H1 (cell line): ENCODE measurements at regions not wholly inside any gene's neighbourhood (a gene's known extent, or its start where the extent isn't known, plus 50 kb on each side); places are given as distances from the start of the nearest gene placed in this dataset.

Experiments used
- CTCF ChIA-PET: fragments of 300-600 bp; sonication (Branson Sonifier 250); formaldehyde crosslinking; loops from one replicate; lab custom pipeline; 2021; ENCODE audit not compliant: partially characterized antibody; lab: Charles Lee
- POLR2A ChIA-PET: fragments of 300-600 bp; sonication (Branson Sonifier 250); formaldehyde crosslinking; loops from one replicate; lab custom pipeline; 2021; ENCODE audit warnings: inconsistent platforms; ENCODE audit not compliant: partially characterized antibody; lab: Charles Lee
- DNase-seq, 2 experiments: peaks; one replicate each; pipeline versions ENCODE4 v3.0.0 to v3.0.0-alpha.2; 2010 to 2022; ENCODE audit warnings: low spot score in 2 of 2, low read depth in 1 of 2, mixed read lengths in 1 of 2
- FAIRE-seq: peaks from 2 replicates; lab custom pipeline; 2011; peaks lifted over from hg19 to GRCh38; lab: Jason Lieb, UNC
- H2AFZ ChIP-seq: 2 replicates; pipeline ENCODE4 v1.8.1; 2012; ENCODE audit warnings: low read length, inconsistent platforms
- H2AK5ac ChIP-seq: 2 replicates; pipeline ENCODE4 v1.6.1; 2013; ENCODE audit warnings: low read depth, low read length
- H2BK120ac ChIP-seq: replicated peaks from 2 replicates; pipeline ENCODE3; 2013; ENCODE audit warnings: low read depth, low read length, inconsistent platforms
- H2BK12ac ChIP-seq: 2 replicates; pipeline ENCODE4 v1.6.1; 2013; ENCODE audit warnings: low read depth, low read length
- H2BK15ac ChIP-seq: 2 replicates; pipeline ENCODE4 v1.6.1; 2013; ENCODE audit warnings: low read length
- H2BK20ac ChIP-seq: 2 replicates; pipeline ENCODE4 v1.6.1; 2013; ENCODE audit warnings: low read length
- H2BK5ac ChIP-seq: 2 replicates; pipeline ENCODE4 v1.6.1; 2013; ENCODE audit warnings: low read depth, low read length
- H3K14ac ChIP-seq: 2 replicates; pipeline ENCODE4 v1.6.1; 2013; ENCODE audit warnings: inconsistent platforms; ENCODE audit not compliant: insufficient read length
- H3K18ac ChIP-seq: 2 replicates; pipeline ENCODE4 v1.6.1; 2013; ENCODE audit warnings: low read length; ENCODE audit errors: extremely low read depth
- H3K23ac ChIP-seq: 2 replicates; pipeline ENCODE4 v1.6.1; 2013; ENCODE audit warnings: inconsistent platforms; ENCODE audit not compliant: insufficient read length
- H3K23me2 ChIP-seq: 2 replicates; pipeline ENCODE4 v1.6.1; 2013; ENCODE audit warnings: low read depth, low read length
- H3K27ac ChIP-seq: 2 replicates; pipeline ENCODE4 v1.6.1; 2011; ENCODE audit warnings: low read depth, low read length, inconsistent platforms
- H3K27me3 ChIP-seq, 4 experiments: replicated peaks in 1 of 4; 1 replicate in 1 of 4; 2 replicates in 3 of 4; pipeline versions ENCODE4 v1.6.1 to v1.8.1; 2011 to 2013; ENCODE audit warnings: low read length in 3 of 4, mild to moderate bottlenecking in 3 of 4, inconsistent platforms in 2 of 4, mixed read lengths in 2 of 4, moderate library complexity in 1 of 4; ENCODE audit not compliant: control insufficient read depth in 3 of 4, insufficient read depth in 3 of 4; ENCODE audit errors: extremely low read depth in 1 of 4
- H3K36me3 ChIP-seq, 4 experiments: 2 replicates each; pipeline versions ENCODE4 v1.6.1 to v1.8.1; 2011 to 2013; ENCODE audit warnings: mild to moderate bottlenecking in 4 of 4, low read length in 3 of 4, moderate library complexity in 2 of 4, control low read depth in 1 of 4, inconsistent platforms in 1 of 4; ENCODE audit not compliant: insufficient read depth in 4 of 4, control insufficient read depth in 2 of 4
- H3K4ac ChIP-seq: replicated peaks from 2 replicates; pipeline ENCODE3; 2013; ENCODE audit warnings: low read length, low read depth, mixed read lengths, inconsistent platforms; ENCODE audit not compliant: insufficient read length
- H3K4me1 ChIP-seq, 4 experiments: replicated peaks in 1 of 4; 1 replicate in 1 of 4; 2 replicates in 3 of 4; pipeline versions ENCODE4 v1.6.1 to v1.8.1; 2011 to 2013; ENCODE audit warnings: low read length in 3 of 4, inconsistent platforms in 2 of 4, mixed read lengths in 1 of 4; ENCODE audit not compliant: insufficient read depth in 4 of 4, control insufficient read depth in 3 of 4
- H3K4me2 ChIP-seq, 2 experiments: 2 replicates each; pipeline versions ENCODE4 v1.6.1 to v1.8.1; 2011 to 2013; ENCODE audit warnings: low read depth in 2 of 2, low read length in 2 of 2, control low read depth in 1 of 2, inconsistent platforms in 1 of 2, mild to moderate bottlenecking in 1 of 2; ENCODE audit not compliant: insufficient read depth in 1 of 2
- H3K4me3 ChIP-seq, 4 experiments: fragments of 200-600, 300-600 bp in 1 of 4; sonication (generic), shearing (Covaris generic), sonication (Bioruptor Twin) in 1 of 4; 2 replicates each; pipeline versions ENCODE4 v1.5.1 to v1.8.1; 2011 to 2016; ENCODE audit warnings: low read length in 4 of 4, low read depth in 3 of 4, control low read depth in 2 of 4, inconsistent platforms in 2 of 4, mild to moderate bottlenecking in 2 of 4, mixed read lengths in 1 of 4, moderate library complexity in 1 of 4; ENCODE audit not compliant: insufficient read depth in 2 of 4; ENCODE audit errors: extremely low read depth in 1 of 4
- H3K56ac ChIP-seq: replicated peaks from 2 replicates; pipeline ENCODE3; 2013; ENCODE audit warnings: low read depth, mild to moderate bottlenecking, mixed read lengths, low read length, inconsistent platforms; ENCODE audit not compliant: insufficient read length
- H3K79me1 ChIP-seq: 2 replicates; pipeline ENCODE4 v1.6.1; 2013; ENCODE audit warnings: low read depth, low read length, control low read depth
- H3K79me2 ChIP-seq, 2 experiments: 2 replicates each; pipeline versions ENCODE4 v1.6.1 to v1.8.1; 2012 to 2013; ENCODE audit warnings: low read length in 2 of 2, mild to moderate bottlenecking in 2 of 2, inconsistent platforms in 1 of 2; ENCODE audit not compliant: insufficient read depth in 2 of 2, control insufficient read depth in 1 of 2
- H3K9ac ChIP-seq, 4 experiments: replicated peaks in 1 of 4; 1 replicate in 1 of 4; 2 replicates in 3 of 4; pipeline versions ENCODE4 v1.6.1 to v1.8.1; 2011 to 2013; ENCODE audit warnings: low read depth in 3 of 4, low read length in 3 of 4, control low read depth in 2 of 4, mild to moderate bottlenecking in 2 of 4, moderate library complexity in 2 of 4, inconsistent platforms in 1 of 4; ENCODE audit errors: extremely low read depth in 1 of 4
- H3K9me3 ChIP-seq, 2 experiments: 2 replicates each; pipeline versions ENCODE4 v1.6.1 to v1.8.1; 2012 to 2013; ENCODE audit warnings: mild to moderate bottlenecking in 2 of 2, moderate library complexity in 2 of 2, control low read depth in 1 of 2, inconsistent platforms in 1 of 2, low read depth in 1 of 2, low read length in 1 of 2, mixed read lengths in 1 of 2; ENCODE audit not compliant: insufficient read depth in 2 of 2
- H4K20me1 ChIP-seq, 2 experiments: replicated peaks in 1 of 2; 2 replicates each; pipeline versions ENCODE3 to v1.8.1; 2011 to 2013; ENCODE audit warnings: inconsistent platforms in 2 of 2, low read length in 2 of 2, mild to moderate bottlenecking in 1 of 2; ENCODE audit not compliant: insufficient read depth in 2 of 2, control insufficient read depth in 1 of 2
- H4K5ac ChIP-seq: 2 replicates; pipeline ENCODE4 v1.6.1; 2013; ENCODE audit warnings: low read length, low read depth, mixed read lengths, inconsistent platforms; ENCODE audit not compliant: insufficient read length
- H4K8ac ChIP-seq: 2 replicates; pipeline ENCODE4 v1.8.0; 2013; ENCODE audit warnings: mild to moderate bottlenecking, moderate library complexity, low read length, inconsistent platforms; ENCODE audit not compliant: insufficient read depth; ENCODE audit errors: extremely low read depth
- H4K91ac ChIP-seq: replicated peaks from 2 replicates; pipeline ENCODE3; 2013; ENCODE audit warnings: low read length, mixed read lengths, inconsistent platforms; ENCODE audit not compliant: insufficient read length
- SIRT6 ChIP-seq: IDR thresholded peaks from one replicate; pipeline ENCODE4 v1.7.1; 2012; ENCODE audit warnings: low read length, inconsistent platforms
- ZNF274 ChIP-seq: IDR thresholded peaks from 2 replicates; pipeline ENCODE4 v1.7.0; 2012; ENCODE audit warnings: low read length, borderline replicate concordance; ENCODE audit errors: extremely low read depth
- WGBS, 2 experiments: shearing (Covaris generic) in 1 of 2; methylation state at CpG; one replicate each; pipeline versions ENCODE4 v1.1.6 to v1.1.7; 2013 to 2015; ENCODE audit warnings: low lambda C conversion rate in 2 of 2, mixed read lengths in 2 of 2, inconsistent platforms in 1 of 2, low coverage in 1 of 2, missing lambda C conversion rate in 1 of 2; ENCODE audit not compliant: insufficient replicate concordance in 2 of 2, insufficient coverage in 1 of 2, insufficient read length in 1 of 2; ENCODE audit errors: extremely low coverage in 1 of 2, missing lambda C conversion rate in 1 of 2; 5-methylcytosine and 5-hydroxymethylcytosine counted together

DNA sequence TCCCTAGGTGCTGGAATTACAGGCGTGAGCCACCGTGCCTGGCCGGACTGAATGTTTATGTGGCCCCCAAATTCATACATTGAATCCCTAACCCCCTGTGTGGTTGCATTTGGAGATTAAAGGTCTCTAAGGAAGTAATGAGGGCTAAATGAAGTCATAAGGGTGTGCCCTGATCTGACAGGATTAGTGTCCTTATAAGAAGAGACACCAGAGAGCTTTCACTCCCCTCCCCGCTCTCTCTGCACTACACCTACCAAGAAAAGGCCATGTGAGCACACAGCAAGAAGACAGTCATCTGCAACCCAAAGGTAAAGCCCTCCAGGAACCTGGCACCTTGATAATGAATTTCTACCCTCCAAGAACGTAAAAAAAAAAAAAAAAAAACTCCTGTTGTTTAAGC, 212.1 kb upstream of the CAND1 start:
- Histone ChIP-seq H2BK120ac (no peak overlapping the region), H3K18ac (no peak overlapping the region), H3K4me3 (no peak overlapping the region), H2BK15ac (no peak overlapping the region), H2BK5ac (no peak overlapping the region), H3K4me1 (no peaks in the 10 kb centered on the region; a peak in 1 of 7 replicates), H2BK20ac (no peak overlapping the region), H3K27me3 (no peaks in the 10 kb centered on the region), H3K56ac (no peak overlapping the region), H3K4ac (no peak overlapping the region), H3K23ac (no peak overlapping the region), H3K79me2 (peaks cover 0 to 2% of the 10 kb centered on the region in 2 experiments; a peak in 1 of 4 replicates), H3K9me3 (no peaks in the 10 kb centered on the region), H2AK5ac (no peak overlapping the region), H2AFZ (no peak overlapping the region), H4K5ac (no peak overlapping the region), H3K27ac (no peak overlapping the region), H4K20me1 (no peaks in the 10 kb centered on the region), H2BK12ac (no peak overlapping the region), H4K91ac (no peak overlapping the region), H3K23me2 (no peaks in the 10 kb centered on the region), H3K9ac (no peak overlapping the region), H3K14ac (no peak overlapping the region), H3K4me2 (no peak overlapping the region), H3K36me3 (no peaks in the 10 kb centered on the region), H3K79me1 (peaks cover 5% of the 10 kb centered on the region; the same call in 1 of the 2 replicates), H4K8ac (no peak overlapping the region)
- CTCF ChIA-PET = no interaction called here
- DNase-seq (no peak), FAIRE-seq (no peak)
- WGBS, 2 experiments = 81% methylated on average over 5 of the region's 5 CpGs; no CpG with 5 or more reads in 1 of the 2 experiments
- POLR2A ChIA-PET = no interaction called here
- TF ChIP-seq SIRT6 (no peak), ZNF274 (no peak)
